ENCODE measurements at regions not wholly inside any gene's neighbourhood (a gene's known extent, or its start where the extent isn't known, plus 50 kb on each side); places are given as distances from the start of the nearest gene placed in this dataset.

GRCh38 chr2:67650291-67651133, 253.4 kb downstream of the ETAA1 start (continued):
- TF ChIP-seq, protein P1, sequence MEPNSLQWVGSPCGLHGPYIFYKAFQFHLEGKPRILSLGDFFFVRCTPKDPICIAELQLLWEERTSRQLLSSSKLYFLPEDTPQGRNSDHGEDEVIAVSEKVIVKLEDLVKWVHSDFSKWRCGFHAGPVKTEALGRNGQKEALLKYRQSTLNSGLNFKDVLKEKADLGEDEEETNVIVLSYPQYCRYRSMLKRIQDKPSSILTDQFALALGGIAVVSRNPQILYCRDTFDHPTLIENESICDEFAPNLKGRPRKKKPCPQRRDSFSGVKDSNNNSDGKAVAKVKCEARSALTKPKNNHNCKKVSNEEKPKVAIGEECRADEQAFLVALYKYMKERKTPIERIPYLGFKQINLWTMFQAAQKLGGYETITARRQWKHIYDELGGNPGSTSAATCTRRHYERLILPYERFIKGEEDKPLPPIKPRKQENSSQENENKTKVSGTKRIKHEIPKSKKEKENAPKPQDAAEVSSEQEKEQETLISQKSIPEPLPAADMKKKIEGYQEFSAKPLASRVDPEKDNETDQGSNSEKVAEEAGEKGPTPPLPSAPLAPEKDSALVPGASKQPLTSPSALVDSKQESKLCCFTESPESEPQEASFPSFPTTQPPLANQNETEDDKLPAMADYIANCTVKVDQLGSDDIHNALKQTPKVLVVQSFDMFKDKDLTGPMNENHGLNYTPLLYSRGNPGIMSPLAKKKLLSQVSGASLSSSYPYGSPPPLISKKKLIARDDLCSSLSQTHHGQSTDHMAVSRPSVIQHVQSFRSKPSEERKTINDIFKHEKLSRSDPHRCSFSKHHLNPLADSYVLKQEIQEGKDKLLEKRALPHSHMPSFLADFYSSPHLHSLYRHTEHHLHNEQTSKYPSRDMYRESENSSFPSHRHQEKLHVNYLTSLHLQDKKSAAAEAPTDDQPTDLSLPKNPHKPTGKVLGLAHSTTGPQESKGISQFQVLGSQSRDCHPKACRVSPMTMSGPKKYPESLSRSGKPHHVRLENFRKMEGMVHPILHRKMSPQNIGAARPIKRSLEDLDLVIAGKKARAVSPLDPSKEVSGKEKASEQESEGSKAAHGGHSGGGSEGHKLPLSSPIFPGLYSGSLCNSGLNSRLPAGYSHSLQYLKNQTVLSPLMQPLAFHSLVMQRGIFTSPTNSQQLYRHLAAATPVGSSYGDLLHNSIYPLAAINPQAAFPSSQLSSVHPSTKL (CRISPR knock-in tag; IDR thresholded peaks at IDR 0.05): 0 out of 2 replicates have a peak, but pooled peaks have one; percentile 12
- TF ChIP-seq ZNF205 (CRISPR knock-in tag; IDR thresholded peaks at IDR 0.05) (peak; percentile 76), RAD21 (CRISPR knock-in tag; IDR thresholded peaks at IDR 0.05) (peak; percentile 66; the same call in 1 of the 2 replicates)

- BruUV-seq (replicated peaks): no TSS peak
- H3K9ac ChIP-seq (ENCODE audit: insufficient read depth, low read depth, low read length): no peak overlapping the region
- ChIA-PET CTCF (ENCODE audit: low intra/inter-chr PET ratio, low total read pairs) (no interaction called here), POLR2A (no interaction called here)
- H4K20me1 ChIP-seq (ENCODE audit: insufficient read depth, low read length): no peaks in the 10 kb centered on the region
- ATAC-seq (no peak), FAIRE-seq (no peak), DNase-seq (ENCODE audit: low spot score) (no peak)
- WGBS (ENCODE audit: low lambda C conversion rate): 4% methylated on average over 3 of the region's 3 CpGs
- H3K27ac ChIP-seq (ENCODE audit: extremely low read length, insufficient read depth, low read length): no peak overlapping the region
- H3K4me1 ChIP-seq (ENCODE audit: insufficient read depth, low read length): no peaks in the 10 kb centered on the region
- H3K79me2 ChIP-seq (ENCODE audit: insufficient read depth, low read length): no peaks in the 10 kb centered on the region
- in situ Hi-C loops (cut with HindIII; ENCODE audit: extremely low pct_ligation_motif_present, low pct_unique_long_range_greater_than_20kb): no loop called here
- intact Hi-C loops (cut with micrococcal nuclease; ENCODE audit: unreplicated experiment): loop anchor here (10.0 kb wide), 1 partner anchor 1227 kb away; no protein-coding TSS in a partner anchor
- no peak overlapping the region for H3K4me2 ChIP-seq (ENCODE audit: low read depth, low read length)
- no peaks in the 10 kb centered on the region for H3K27me3 ChIP-seq (ENCODE audit: control insufficient read depth in 1 of 2, insufficient read depth in 2 of 2, low read length in 2 of 2)
- no peaks in the 10 kb centered on the region for H3K9me3 ChIP-seq (ENCODE audit: low read length)
- H3K4me3 ChIP-seq (replicated peaks in 1 of 3; ENCODE audit: insufficient read depth in 1 of 3, low read depth in 2 of 3, low read length in 3 of 3): no peak overlapping the region
- H2AFZ ChIP-seq (ENCODE audit: low read length): no peak overlapping the region
- no peaks in the 10 kb centered on the region for H3K36me3 ChIP-seq (replicated peaks in 1 of 2; ENCODE audit: control insufficient read depth in 1 of 2, insufficient read depth in 2 of 2, low read length in 2 of 2)
- TF ChIP-seq ZNF562 (CRISPR knock-in tag; IDR thresholded peaks at IDR 0.05; ENCODE audit: borderline replicate concordance) (no peak), ZBTB37 (CRISPR knock-in tag; IDR thresholded peaks at IDR 0.05) (no peak), ZNF780A (CRISPR knock-in tag; IDR thresholded peaks at IDR 0.05) (no peak), DPF2 (CRISPR knock-in tag; IDR thresholded peaks at IDR 0.05; ENCODE audit: borderline replicate concordance, low read depth) (no peak), GRHL1 (CRISPR knock-in tag; conservative IDR thresholded peaks at IDR 0.05) (no peak), HNF4G (IDR thresholded peaks at IDR 0.05; ENCODE audit: borderline replicate concordance, low read depth, low read length) (no peak), HNF4G (CRISPR knock-in tag; IDR thresholded peaks at IDR 0.05; ENCODE audit: borderline replicate concordance, low read depth) (no peak), FOSL1 (CRISPR knock-in tag; IDR thresholded peaks at IDR 0.05; ENCODE audit: borderline replicate concordance) (no peak), ARHGAP35 (CRISPR knock-in tag; IDR thresholded peaks at IDR 0.05; ENCODE audit: borderline replicate concordance) (no peak), HNRNPL (IDR thresholded peaks at IDR 0.05; ENCODE audit: low read depth, low read length) (no peak)
- TF ChIP-seq, protein P2, sequence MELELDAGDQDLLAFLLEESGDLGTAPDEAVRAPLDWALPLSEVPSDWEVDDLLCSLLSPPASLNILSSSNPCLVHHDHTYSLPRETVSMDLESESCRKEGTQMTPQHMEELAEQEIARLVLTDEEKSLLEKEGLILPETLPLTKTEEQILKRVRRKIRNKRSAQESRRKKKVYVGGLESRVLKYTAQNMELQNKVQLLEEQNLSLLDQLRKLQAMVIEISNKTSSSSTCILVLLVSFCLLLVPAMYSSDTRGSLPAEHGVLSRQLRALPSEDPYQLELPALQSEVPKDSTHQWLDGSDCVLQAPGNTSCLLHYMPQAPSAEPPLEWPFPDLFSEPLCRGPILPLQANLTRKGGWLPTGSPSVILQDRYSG (CRISPR knock-in tag; IDR thresholded peaks at IDR 0.05): no peak
Observed at GRCh38 chr2:67651565-67651964, 254.4 kb downstream of the ETAA1 start.
